ENCODE measurements at regions not wholly inside any gene's neighbourhood (a gene's known extent, or its start where the extent isn't known, plus 50 kb on each side); places are given as distances from the start of the nearest gene placed in this dataset.

- Mint-ChIP-seq H3K36me3 (no peaks in the 10 kb centered on the region), H3K27me3 (ENCODE audit: low read depth) (no peaks in the 10 kb centered on the region), H3K4me3 (no peak overlapping the region), H3K4me1 (peaks cover 6% of the 10 kb centered on the region), H3K9me3 (peaks cover 7% of the 10 kb centered on the region), H3K27ac (no peak overlapping the region)
- ChIA-PET CTCF (interaction anchor here (0.8 to 1.1 kb wide), 2 partner anchors 119 kb away, joined by 3 to 6 read pairs; no protein-coding TSS in a partner anchor), POLR2A (no interaction called here)
- ATAC-seq = no peak
- DNase-seq (ENCODE audit: low spot score) = no peak
- TF ChIP-seq ESRRA (CRISPR knock-in tag; IDR thresholded peaks at IDR 0.05; ENCODE audit: borderline replicate concordance) = no peak
- TF ChIP-seq OVOL2 (CRISPR knock-in tag; IDR thresholded peaks at IDR 0.05; ENCODE audit: borderline replicate concordance) = no peak
- TF ChIP-seq HMGA2 (CRISPR knock-in tag; IDR thresholded peaks at IDR 0.05) = no peak
Measured at GRCh38 chr6:169950558-169950957, 199.1 kb downstream of the ERMARD start.

GRCh38 chr6:169949511-169950097 is 198.2 kb downstream of the ERMARD start:
- ATAC-seq (no peak), DNase-seq (ENCODE audit: low spot score) (no peak)
- Mint-ChIP-seq H3K4me1 (no peaks in the 10 kb centered on the region), H3K27me3 (ENCODE audit: low read depth) (no peaks in the 10 kb centered on the region), H3K9me3 (peaks cover 9% of the 10 kb centered on the region; the same call in 1 of the 2 replicates), H3K4me3 (no peak overlapping the region), H3K36me3 (no peaks in the 10 kb centered on the region), H3K27ac (no peak overlapping the region)
- POLR2A ChIA-PET = no interaction called here
- TF ChIP-seq IRF2 (CRISPR knock-in tag; IDR thresholded peaks at IDR 0.05; ENCODE audit: borderline replicate concordance, low read depth) (no peak), AFF4 (CRISPR knock-in tag; IDR thresholded peaks at IDR 0.05; ENCODE audit: borderline replicate concordance) (no peak), JAZF1 (CRISPR knock-in tag; IDR thresholded peaks at IDR 0.05) (no peak), ZNF263 (CRISPR knock-in tag; IDR thresholded peaks at IDR 0.05; ENCODE audit: low read depth) (no peak), ZBTB21 (CRISPR knock-in tag; IDR thresholded peaks at IDR 0.05; ENCODE audit: borderline replicate concordance) (no peak), ATF3 (CRISPR knock-in tag; conservative IDR thresholded peaks at IDR 0.05) (no peak), MAX (CRISPR knock-in tag; IDR thresholded peaks at IDR 0.05) (no peak), ATF6 (CRISPR knock-in tag; IDR thresholded peaks at IDR 0.05) (no peak), MXD4 (CRISPR knock-in tag; IDR thresholded peaks at IDR 0.05; ENCODE audit: borderline replicate concordance) (no peak), USF2 (CRISPR knock-in tag; IDR thresholded peaks at IDR 0.05) (no peak), ETV6 (CRISPR knock-in tag; IDR thresholded peaks at IDR 0.05) (no peak), GRHL2 (CRISPR knock-in tag; IDR thresholded peaks at IDR 0.05; ENCODE audit: insufficient replicate concordance, severe bottlenecking) (no peak), ZNF425 (CRISPR knock-in tag; conservative IDR thresholded peaks at IDR 0.05) (no peak), PREB (CRISPR knock-in tag; IDR thresholded peaks at IDR 0.05; ENCODE audit: borderline replicate concordance) (no peak), ATF1 (CRISPR knock-in tag; IDR thresholded peaks at IDR 0.05) (no peak), ZNF232 (CRISPR knock-in tag; IDR thresholded peaks at IDR 0.05) (no peak)
- CTCF ChIA-PET = interaction anchor here (0.8 kb wide), 1 partner anchor 118 kb away, joined by 3 read pairs; no protein-coding TSS in a partner anchor

Measured in WTC11 (cell line).